HG02884 (cell line): ENCODE measurements at regions not wholly inside any gene's neighbourhood (a gene's known extent, or its start where the extent isn't known, plus 50 kb on each side); places are given as distances from the start of the nearest gene placed in this dataset.

Experiments used
- ATAC-seq: cut with Tn5 transposase; IDR thresholded peaks from one replicate; pipeline ENCODE4 v1.9.1; 2021; ENCODE audit warnings: mild to moderate bottlenecking, moderate library complexity; ENCODE audit not compliant: unreplicated experiment

- no peak for ATAC-seq
Measured at GRCh38 chr12:116381240-116381743, 103.8 kb upstream of the MED13L start.

GRCh38 chr12:116381744-116382685, 104.5 kb upstream of the MED13L start:
- no peak for ATAC-seq

GRCh38 chr12:116382686-116383530, 105.4 kb upstream of the MED13L start:
- ATAC-seq: no peak

GRCh38 chr12:116384175-116384574, 106.7 kb upstream of the MED13L start:
- no peak for ATAC-seq

GRCh38 chr12:116384691-116385485, 107.4 kb upstream of the MED13L start:
- peak; percentile 69 for ATAC-seq

- ATAC-seq: no peak
Measured at GRCh38 chr12:116385486-116386217, 108.2 kb upstream of the MED13L start.

- no peak for ATAC-seq
Measured at GRCh38 chr12:116389326-116389725, 111.8 kb upstream of the MED13L start.

GRCh38 chr12:116389990-116390389, 112.5 kb upstream of the MED13L start:
- ATAC-seq: no peak

- no peak for ATAC-seq
Measured at GRCh38 chr12:116390401-116391335, 113.2 kb upstream of the MED13L start.

GRCh38 chr12:116391501-116391900, 114.0 kb upstream of the MED13L start:
- ATAC-seq: no peak

- no peak for ATAC-seq
Measured at GRCh38 chr12:116392061-116392460, 114.6 kb upstream of the MED13L start.

- no peak for ATAC-seq
Measured at GRCh38 chr12:116393255-116393654, 115.8 kb upstream of the MED13L start.

GRCh38 chr12:116393859-116394650, 116.6 kb upstream of the MED13L start:
- ATAC-seq: no peak

GRCh38 chr12:116395396-116395795, 117.9 kb upstream of the MED13L start:
- ATAC-seq: no peak

- ATAC-seq: no peak
Measured at GRCh38 chr12:116397148-116397547, 119.7 kb upstream of the MED13L start.

- ATAC-seq: no peak
Measured at GRCh38 chr12:116398193-116398592, 120.7 kb upstream of the MED13L start.

GRCh38 chr12:116399055-116399454, 121.6 kb upstream of the MED13L start:
- no peak for ATAC-seq
